ENCODE measurements at regions not wholly inside any gene's neighbourhood (a gene's known extent, or its start where the extent isn't known, plus 50 kb on each side); places are given as distances from the start of the nearest gene placed in this dataset.
"Not testable (repeated sequence)": the region's sequence is repeated elsewhere in the genome, so short reads cannot be mapped to it uniquely, and the experiment has no call there.

- no peak for DNase-seq
Measured at GRCh38 chr4:151564321-151564720, 155.3 kb downstream of the FHIP1A start.

DNA sequence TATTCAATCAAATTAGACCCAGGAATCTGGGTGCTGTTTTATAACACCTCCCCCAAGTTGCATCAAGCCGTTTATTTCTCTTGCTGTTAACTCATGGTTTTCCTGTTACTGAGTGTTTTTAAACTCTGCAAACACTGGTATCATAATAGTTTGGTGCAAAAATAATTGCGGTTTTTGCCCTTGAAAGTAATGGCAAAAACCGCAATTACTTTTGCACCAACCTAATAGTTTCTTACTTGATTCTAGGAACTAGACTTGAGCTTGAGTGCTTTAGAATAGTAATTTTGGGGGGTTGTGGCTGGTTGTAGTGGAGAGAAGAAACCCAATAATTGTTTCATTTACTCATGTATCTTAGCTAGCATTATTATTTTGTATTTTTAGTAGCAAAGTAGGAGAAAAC, 156.6 kb downstream of the FHIP1A start:
- no peak for DNase-seq

DNA sequence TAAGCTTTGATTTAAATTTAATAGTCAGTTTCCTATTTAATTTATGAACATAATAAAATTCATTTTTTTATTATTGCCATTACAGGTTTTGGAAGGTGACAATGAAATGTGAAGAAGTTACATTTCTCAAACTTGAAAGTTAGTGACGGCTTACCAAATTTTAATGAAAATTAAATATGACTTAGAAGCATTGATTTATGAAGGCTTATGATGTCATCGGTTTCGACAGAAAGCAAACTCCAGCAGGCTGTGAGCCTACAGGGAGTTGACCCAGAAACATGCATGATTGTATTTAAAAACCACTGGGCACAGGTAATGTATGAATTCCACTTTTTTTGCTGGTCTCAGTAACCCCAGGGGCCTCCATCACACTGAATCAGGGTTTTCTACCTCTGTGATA, 157.1 kb downstream of the FHIP1A start:
- DNase-seq: no peak

GRCh38 chr4:151567056-151567455, 158.1 kb downstream of the FHIP1A start:
- no peak for DNase-seq

DNA sequence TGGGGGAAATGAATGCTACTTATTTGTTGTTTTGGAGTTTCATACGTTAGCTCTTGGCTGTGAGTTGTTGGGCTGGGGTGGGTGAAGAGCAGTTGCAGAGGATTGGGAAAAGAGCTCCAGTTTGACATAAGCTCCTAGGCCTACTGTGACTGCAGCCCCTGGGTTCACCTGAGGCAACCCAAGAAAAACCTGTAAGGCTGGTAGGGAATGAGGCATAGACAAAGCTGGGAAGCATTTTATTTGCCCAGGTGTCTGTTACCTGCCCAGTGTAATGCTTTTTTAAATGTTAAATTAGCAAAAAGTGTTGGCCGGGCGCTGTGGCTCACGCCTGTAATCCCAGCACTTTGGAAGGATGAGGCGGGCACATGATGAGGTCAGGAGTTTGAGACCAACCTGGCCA, 160.0 kb downstream of the FHIP1A start:
- DNase-seq: no peak

- no peak for DNase-seq
Measured at GRCh38 chr4:151569650-151570049, 160.7 kb downstream of the FHIP1A start.

GRCh38 chr4:151573474-151573873, 164.5 kb downstream of the FHIP1A start:
- DNase-seq: no peak

GRCh38 chr4:151573945-151574344, 165.0 kb downstream of the FHIP1A start:
- no peak for DNase-seq

DNA sequence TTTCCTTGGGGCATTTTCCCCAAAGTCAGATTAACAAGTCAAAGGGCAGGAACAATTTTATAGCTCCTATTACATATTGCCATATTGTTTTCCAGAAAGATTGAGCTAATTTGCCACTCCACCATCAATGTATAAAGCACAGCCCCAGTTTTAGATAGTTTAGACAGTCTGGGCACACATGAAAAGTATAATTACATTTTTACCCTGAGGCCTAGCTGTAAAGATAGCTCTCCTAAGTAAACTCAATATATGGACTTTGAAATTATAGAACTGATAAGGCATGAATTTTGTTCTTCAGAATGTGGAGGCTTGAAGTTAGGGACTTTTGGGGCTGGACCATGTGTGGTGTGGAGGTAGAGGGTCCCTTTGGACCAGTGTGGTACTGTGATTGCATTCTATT, 166.0 kb downstream of the FHIP1A start:
- DNase-seq: no peak

DNA sequence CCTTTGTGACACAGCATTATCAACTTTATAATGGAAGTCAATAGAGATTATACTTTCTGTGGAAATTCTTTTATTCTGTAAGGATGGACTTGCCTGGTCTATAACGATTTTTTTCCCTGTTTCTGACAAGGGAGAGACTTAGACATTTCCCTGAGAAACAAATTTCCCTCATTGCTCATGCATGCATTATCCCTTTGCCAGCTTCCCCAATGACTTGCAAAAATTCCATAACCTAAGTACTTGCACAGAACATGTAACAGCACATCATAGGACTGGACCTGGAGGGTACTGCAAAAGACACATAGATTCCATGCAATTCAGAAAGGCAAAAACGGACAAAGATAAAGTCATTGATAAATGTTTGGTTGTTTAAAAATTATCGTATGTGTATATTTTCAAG, 166.7 kb downstream of the FHIP1A start:
- DNase-seq: no peak

DNA sequence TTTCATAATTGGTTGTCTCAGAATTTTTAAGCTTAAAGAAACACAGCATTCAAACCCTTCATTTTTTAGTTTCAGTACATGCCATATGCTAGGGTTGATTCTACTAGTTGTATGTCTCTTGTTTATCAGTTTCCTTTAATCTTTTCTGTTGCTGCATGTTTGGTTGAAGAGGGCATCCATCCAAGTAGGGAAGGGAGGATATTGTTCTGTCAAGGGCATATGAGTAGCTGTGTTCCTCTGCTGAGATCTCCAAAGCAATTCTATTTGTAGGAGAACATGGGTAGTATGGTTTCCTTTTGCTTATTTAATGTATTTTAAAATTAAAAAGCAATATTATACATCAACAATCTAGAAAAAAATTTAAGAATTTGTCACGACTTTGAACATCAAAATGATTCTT, 167.7 kb downstream of the FHIP1A start:
- no peak for DNase-seq

DNA sequence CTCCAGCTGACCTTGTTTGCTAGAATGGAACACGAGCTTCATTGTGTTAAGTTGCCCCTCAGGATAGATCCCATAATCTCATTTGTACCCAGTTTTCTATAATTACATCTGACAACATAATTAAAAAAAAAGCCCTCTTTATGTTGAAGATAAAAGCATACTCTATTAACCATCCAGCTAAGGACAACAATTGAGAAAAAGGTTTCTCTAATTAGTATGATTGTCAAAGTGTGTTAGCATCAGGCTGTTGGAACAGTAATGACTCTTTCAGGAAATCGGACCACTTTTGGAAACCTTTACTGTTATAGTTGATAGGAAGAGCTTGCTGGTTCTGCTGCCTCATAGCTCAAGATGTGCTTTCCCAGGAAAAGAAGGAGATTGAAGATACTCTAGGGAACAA, 172.6 kb downstream of the FHIP1A start:
- no peak for DNase-seq

DNA sequence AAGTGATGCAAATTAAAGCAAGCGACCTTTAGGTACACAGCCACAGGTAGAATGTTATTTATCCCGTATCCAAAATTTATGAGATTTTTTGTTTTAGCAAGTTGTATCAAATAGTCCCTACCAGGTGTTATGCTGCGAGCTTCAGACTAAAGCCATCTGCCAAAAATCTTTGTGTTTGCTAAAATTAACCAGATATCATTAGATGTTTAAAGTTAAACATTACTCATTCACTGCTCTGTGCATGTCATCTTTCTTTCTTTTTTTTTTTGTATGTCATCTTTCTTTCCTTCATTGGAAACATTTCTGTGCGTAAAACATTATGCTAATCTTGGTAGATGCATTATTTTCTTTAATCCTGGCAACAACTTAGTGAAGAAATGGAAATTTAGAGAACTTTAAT, 173.1 kb downstream of the FHIP1A start:
- no peak for DNase-seq

GRCh38 chr4:151583157-151583914, 174.4 kb downstream of the FHIP1A start:
- no peak for DNase-seq

DNA sequence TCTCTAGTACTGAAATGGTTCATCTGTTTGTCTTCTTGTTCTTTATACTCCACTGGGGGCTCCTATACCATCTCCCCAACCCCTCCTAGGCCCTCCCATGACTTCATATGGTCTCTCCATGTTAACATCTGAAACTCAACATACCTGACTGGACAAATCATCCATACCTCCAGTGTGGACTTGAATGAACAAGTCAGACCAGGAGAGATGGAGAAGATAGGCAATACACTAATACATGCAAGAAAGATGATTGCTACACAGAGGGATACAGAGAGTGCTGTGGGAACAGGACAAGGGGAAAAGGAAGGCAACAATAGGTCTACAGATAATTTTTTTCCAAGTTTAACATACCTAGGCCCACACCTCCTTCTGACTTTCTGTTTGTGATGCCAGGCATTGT, 175.1 kb downstream of the FHIP1A start:
- DNase-seq: no peak

- DNase-seq: not testable (repeated sequence)
Measured at GRCh38 chr4:151595629-151596028, 165.2 kb downstream of the GATB start.

DNA sequence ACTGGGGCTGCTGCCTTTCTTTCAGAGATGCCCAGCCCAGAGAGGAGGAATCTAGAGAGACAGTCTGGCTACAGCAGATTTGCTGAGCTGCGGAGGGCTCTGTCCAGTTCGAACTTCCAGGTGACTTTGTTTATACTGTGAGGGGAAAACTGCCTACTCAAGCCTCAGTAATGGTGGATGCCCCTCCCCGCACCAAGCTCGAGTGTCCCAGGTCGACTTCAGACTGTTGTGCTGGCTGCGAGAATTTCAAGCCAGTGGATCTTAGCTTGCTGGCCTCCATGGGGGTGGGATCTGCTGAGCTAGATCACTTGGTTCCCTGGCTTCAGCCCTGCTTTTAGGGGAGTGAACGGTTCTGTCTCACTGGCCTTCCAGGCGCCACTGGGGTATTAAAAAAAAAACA, 163.1 kb downstream of the GATB start:
- DNase-seq: not testable (repeated sequence)

DNA sequence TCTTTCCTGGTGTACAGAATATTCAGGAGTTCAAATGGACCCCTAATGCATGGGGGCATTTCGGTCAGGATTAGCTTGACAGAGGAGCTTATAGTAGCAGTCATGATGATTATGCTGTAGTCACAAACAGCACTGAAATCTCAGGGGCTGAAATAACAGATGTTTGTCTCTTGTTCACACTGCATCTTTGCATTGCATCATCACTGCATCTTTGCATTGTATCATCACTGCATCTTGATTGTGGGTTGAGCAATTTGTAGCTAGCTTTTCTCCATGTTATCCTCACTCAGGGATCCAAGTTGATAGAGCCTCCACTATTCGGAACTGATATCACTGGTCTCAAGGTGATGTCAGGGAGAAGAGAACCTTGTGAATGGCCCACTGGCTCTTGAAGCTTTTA, 160.9 kb downstream of the GATB start:
- no peak for DNase-seq

DNA sequence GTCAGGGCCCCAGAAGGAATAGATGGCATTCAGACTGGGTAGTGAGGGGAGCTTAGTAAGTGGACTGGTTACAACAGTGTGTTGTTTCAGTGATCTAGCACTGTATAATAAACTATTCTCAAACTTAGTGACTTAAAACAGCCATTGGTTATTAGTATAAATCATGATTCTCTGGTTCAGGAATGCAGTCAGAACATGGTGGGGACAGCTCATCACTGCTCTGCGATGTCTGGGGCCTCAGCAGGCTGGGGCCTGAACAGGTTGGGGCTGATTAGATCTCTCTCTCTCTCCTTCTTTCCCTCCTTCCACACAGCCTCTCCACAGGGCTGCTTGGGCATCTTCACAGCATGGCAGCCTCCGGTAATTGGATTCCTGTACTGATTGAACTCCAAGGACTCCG, 160.4 kb downstream of the GATB start:
- no peak for DNase-seq

DNA sequence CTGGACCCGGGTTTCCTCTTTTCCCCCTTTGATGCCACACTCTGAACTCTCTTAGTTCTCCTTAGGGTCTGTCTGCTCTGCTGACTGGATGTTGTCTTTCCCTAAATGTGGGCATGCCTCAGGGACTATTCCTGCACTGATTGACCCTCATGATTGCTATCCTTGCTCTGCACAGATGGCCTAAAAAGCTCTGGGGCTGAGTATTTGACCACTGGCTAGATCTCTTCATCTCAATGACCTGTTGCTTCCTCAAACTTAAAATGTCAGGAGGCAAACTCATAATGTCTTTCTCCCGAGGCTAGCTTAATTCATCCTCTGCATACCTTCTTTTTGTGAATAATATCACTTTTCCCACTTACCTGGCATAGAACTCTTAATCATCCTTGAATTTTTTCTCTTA, 157.4 kb downstream of the GATB start:
- DNase-seq: no peak

GRCh38 chr4:151604238-151604637, 156.6 kb downstream of the GATB start:
- DNase-seq: no peak

GRCh38 chr4:151605215-151605614, 155.6 kb downstream of the GATB start:
- no peak for DNase-seq

DNA sequence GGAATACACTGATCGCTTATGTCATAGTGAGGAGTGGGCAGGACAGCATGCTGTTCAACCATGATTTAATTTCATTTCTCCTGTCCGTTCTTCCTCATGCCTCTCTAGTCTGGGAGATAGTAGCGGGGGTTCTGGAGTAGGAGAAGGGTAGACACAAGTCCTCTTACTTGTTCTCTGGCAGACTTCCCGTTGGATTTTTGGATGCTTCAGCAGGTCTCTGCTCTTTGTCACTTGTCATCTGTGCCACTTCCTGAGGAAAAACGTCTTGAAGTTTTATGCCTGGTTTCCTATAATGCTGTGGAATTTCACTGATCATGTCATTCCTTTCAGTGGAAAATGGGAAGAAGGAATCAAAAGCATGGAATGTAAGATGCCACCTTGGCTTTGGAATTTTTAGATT, 154.7 kb downstream of the GATB start:
- no peak for DNase-seq

- DNase-seq: no peak
Measured at GRCh38 chr4:151610229-151610628, 150.6 kb downstream of the GATB start.

- DNase-seq: no peak
Measured at GRCh38 chr4:151611960-151612359, 148.8 kb downstream of the GATB start.
